ENCODE measurements at regions not wholly inside any gene's neighbourhood (a gene's known extent, or its start where the extent isn't known, plus 50 kb on each side); places are given as distances from the start of the nearest gene placed in this dataset.

GRCh38 chr10:4373098-4373497, 452.9 kb upstream of the AKR1E2 start:
- DNase-seq, result no peak

GRCh38 chr10:4372601-4373000, 453.4 kb upstream of the AKR1E2 start:
- no peak for DNase-seq

- no peak for DNase-seq
These were observed 454.2 kb upstream of the AKR1E2 start for GRCh38 chr10:4371691-4372295.

GRCh38 chr10:4370376-4370775, 455.6 kb upstream of the AKR1E2 start:
- DNase-seq, result no peak

- no peak for DNase-seq
These were observed 464.4 kb upstream of the AKR1E2 start for GRCh38 chr10:4361581-4361980.

GRCh38 chr10:4359003-4359402, 467.0 kb upstream of the AKR1E2 start:
- DNase-seq, result no peak

GRCh38 chr10:4357911-4358310, 468.1 kb upstream of the AKR1E2 start:
- DNase-seq, result no peak

- DNase-seq, result no peak
These were observed 470.7 kb upstream of the AKR1E2 start for GRCh38 chr10:4355350-4355749.

- DNase-seq, result no peak
These were observed 471.6 kb upstream of the AKR1E2 start for GRCh38 chr10:4354382-4354812.

GRCh38 chr10:4353964-4354363, 472.0 kb upstream of the AKR1E2 start:
- DNase-seq, result no peak

- no peak for DNase-seq
These were observed 472.9 kb upstream of the AKR1E2 start for GRCh38 chr10:4353059-4353655.

GRCh38 chr10:4352414-4352961, 473.5 kb upstream of the AKR1E2 start:
- DNase-seq, result no peak

GRCh38 chr10:4351723-4352413, 474.1 kb upstream of the AKR1E2 start:
- DNase-seq, result no peak

GRCh38 chr10:4347397-4347796, 478.6 kb upstream of the AKR1E2 start:
- DNase-seq, result no peak

GRCh38 chr10:4345877-4346646, 479.9 kb upstream of the AKR1E2 start:
- no peak for DNase-seq

- no peak for DNase-seq
These were observed 481.5 kb upstream of the AKR1E2 start for GRCh38 chr10:4344492-4344994.

- no peak for DNase-seq
These were observed 482.1 kb upstream of the AKR1E2 start for GRCh38 chr10:4343873-4344272.

- DNase-seq, result no peak
These were observed 482.9 kb upstream of the AKR1E2 start for GRCh38 chr10:4343091-4343490.

GRCh38 chr10:4338768-4339167, 487.2 kb upstream of the AKR1E2 start:
- DNase-seq, result no peak

- DNase-seq, result no peak
These were observed 488.4 kb upstream of the AKR1E2 start for GRCh38 chr10:4337563-4337962.

GRCh38 chr10:4334871-4335270, 491.1 kb upstream of the AKR1E2 start:
- no peak for DNase-seq

GRCh38 chr10:4334015-4334414, 492.0 kb upstream of the AKR1E2 start:
- no peak for DNase-seq

- no peak for DNase-seq
These were observed 492.5 kb upstream of the AKR1E2 start for GRCh38 chr10:4333459-4333894.
